ENCODE measurements at regions not wholly inside any gene's neighbourhood (a gene's known extent, or its start where the extent isn't known, plus 50 kb on each side); places are given as distances from the start of the nearest gene placed in this dataset.
A peak's percentile ranks its signal among the peaks of the same experiment; 100 is the strongest.
"Not testable (repeated sequence)": the region's sequence is repeated elsewhere in the genome, so short reads cannot be mapped to it uniquely, and the experiment has no call there.

- no peaks in the 10 kb centered on the region for H3K9me3 ChIP-seq (ENCODE audit: control insufficient read depth, low read length)
- no peak overlapping the region for H3K9ac ChIP-seq (ENCODE audit: low read length)
- H3K4me1 ChIP-seq (ENCODE audit: control insufficient read depth, insufficient read depth, low read length), result no peaks in the 10 kb centered on the region
- H3K36me3 ChIP-seq (ENCODE audit: control insufficient read depth, insufficient read depth, low read length, severe bottlenecking), result no peaks in the 10 kb centered on the region
- no peaks in the 10 kb centered on the region for H3K27me3 ChIP-seq (replicated peaks; ENCODE audit: control insufficient read depth, insufficient read depth, low read length)
- DNase-seq (ENCODE audit: low read depth), result no peak
- no peak overlapping the region for H3K4me3 ChIP-seq (ENCODE audit: low read length)
Observed at GRCh38 chr2:57205241-57205640, 841.4 kb upstream of the VRK2 start.

GRCh38 chr2:57207191-57207590, 839.4 kb upstream of the VRK2 start:
- Histone ChIP-seq H3K36me3 (ENCODE audit: control insufficient read depth, insufficient read depth, low read length, severe bottlenecking) (no peaks in the 10 kb centered on the region), H3K4me1 (ENCODE audit: control insufficient read depth, insufficient read depth, low read length) (no peaks in the 10 kb centered on the region), H3K27me3 (replicated peaks; ENCODE audit: control insufficient read depth, insufficient read depth, low read length) (no peaks in the 10 kb centered on the region), H3K4me3 (ENCODE audit: low read length) (no peak overlapping the region), H3K9me3 (ENCODE audit: control insufficient read depth, low read length) (no peaks in the 10 kb centered on the region), H3K9ac (ENCODE audit: low read length) (no peak overlapping the region)
- peak; percentile 39 for DNase-seq (ENCODE audit: low read depth)

DNA sequence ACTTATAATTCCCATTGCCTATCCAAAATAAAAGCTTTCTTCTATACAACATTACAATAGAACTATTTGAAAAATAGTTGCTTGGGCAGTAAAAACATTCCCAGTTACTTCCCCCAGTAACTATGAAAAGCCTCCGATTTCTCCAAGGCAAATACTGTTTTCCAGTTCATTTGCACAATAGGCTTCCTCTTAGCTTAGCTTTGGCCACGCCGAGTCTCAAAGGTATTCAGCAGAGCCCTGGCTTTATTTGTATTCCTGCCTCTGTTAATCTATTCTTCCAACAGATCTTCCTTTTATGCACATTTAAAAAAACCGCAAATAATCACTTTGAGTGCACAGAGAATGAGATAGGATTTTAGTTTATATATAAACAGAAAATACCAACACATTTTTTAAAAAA, 836.8 kb upstream of the VRK2 start:
- H3K9ac ChIP-seq (ENCODE audit: low read length), result no peak overlapping the region
- no peak for DNase-seq (ENCODE audit: low read depth)
- no peak overlapping the region for H3K4me3 ChIP-seq (ENCODE audit: low read length)
- no peaks in the 10 kb centered on the region for H3K27me3 ChIP-seq (replicated peaks; ENCODE audit: control insufficient read depth, insufficient read depth, low read length)
- H3K36me3 ChIP-seq (ENCODE audit: control insufficient read depth, insufficient read depth, low read length, severe bottlenecking), result no peaks in the 10 kb centered on the region
- H3K9me3 ChIP-seq (ENCODE audit: control insufficient read depth, low read length), result no peaks in the 10 kb centered on the region
- H3K4me1 ChIP-seq (ENCODE audit: control insufficient read depth, insufficient read depth, low read length), result no peaks in the 10 kb centered on the region

GRCh38 chr2:57210855-57211254, 835.8 kb upstream of the VRK2 start:
- Histone ChIP-seq H3K9ac (ENCODE audit: low read length) (no peak overlapping the region), H3K4me1 (ENCODE audit: control insufficient read depth, insufficient read depth, low read length) (no peaks in the 10 kb centered on the region), H3K4me3 (ENCODE audit: low read length) (no peak overlapping the region), H3K27me3 (replicated peaks; ENCODE audit: control insufficient read depth, insufficient read depth, low read length) (no peaks in the 10 kb centered on the region), H3K36me3 (ENCODE audit: control insufficient read depth, insufficient read depth, low read length, severe bottlenecking) (no peaks in the 10 kb centered on the region), H3K9me3 (ENCODE audit: control insufficient read depth, low read length) (no peaks in the 10 kb centered on the region)
- no peak for DNase-seq (ENCODE audit: low read depth)

DNA sequence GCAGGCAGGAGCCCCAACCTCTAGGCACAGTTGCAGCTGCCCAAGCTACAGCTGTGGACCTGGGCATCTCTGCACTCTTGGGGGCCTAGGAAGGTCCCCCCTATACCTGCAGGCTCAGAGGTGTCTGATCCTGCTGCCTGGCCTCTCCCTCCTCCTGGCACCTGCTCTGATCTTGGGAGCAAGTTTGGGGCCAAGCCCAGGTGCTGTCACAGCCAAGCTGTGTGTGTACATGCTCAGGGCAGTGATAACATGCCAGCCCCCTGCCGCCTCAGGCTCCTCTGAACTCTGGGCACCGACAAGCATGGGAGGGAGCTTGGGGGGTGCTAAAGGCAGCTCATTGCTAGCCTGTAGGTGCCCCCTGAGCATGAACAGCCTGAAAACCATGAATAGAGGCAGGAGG, 829.6 kb upstream of the VRK2 start:
- peaks cover 30% of the 10 kb centered on the region for H3K9me3 ChIP-seq (ENCODE audit: control insufficient read depth, low read length)
- H3K27me3 ChIP-seq (replicated peaks; ENCODE audit: control insufficient read depth, insufficient read depth, low read length), result no peaks in the 10 kb centered on the region
- DNase-seq (ENCODE audit: low read depth), result no peak
- H3K9ac ChIP-seq (ENCODE audit: low read length), result no peak overlapping the region
- no peaks in the 10 kb centered on the region for H3K4me1 ChIP-seq (ENCODE audit: control insufficient read depth, insufficient read depth, low read length)
- H3K4me3 ChIP-seq (ENCODE audit: low read length), result no peak overlapping the region
- H3K36me3 ChIP-seq (ENCODE audit: control insufficient read depth, insufficient read depth, low read length, severe bottlenecking), result no peaks in the 10 kb centered on the region

DNA sequence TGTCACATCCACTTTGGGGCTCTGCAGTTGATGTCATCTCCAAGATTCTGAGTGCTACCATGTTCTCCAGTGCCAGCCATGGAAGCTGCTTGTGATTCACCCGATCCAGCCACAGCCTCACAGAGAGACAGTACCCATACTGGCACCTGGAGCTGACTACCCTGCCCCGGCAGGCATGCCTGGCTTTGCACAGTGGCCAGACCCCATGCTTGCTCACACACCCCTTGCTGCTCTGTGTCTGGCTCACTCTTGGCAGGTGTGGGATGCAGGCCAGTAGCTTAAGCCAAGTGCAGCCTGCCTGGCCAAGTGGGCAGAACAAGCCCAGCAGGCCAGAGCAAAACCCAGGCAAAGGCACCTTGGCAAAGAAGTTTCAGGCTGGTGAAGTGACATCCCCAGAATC, 828.4 kb upstream of the VRK2 start:
- no peak overlapping the region for H3K4me3 ChIP-seq (ENCODE audit: low read length)
- H3K27me3 ChIP-seq (replicated peaks; ENCODE audit: control insufficient read depth, insufficient read depth, low read length), result no peaks in the 10 kb centered on the region
- peaks cover 30% of the 10 kb centered on the region for H3K9me3 ChIP-seq (ENCODE audit: control insufficient read depth, low read length)
- no peaks in the 10 kb centered on the region for H3K4me1 ChIP-seq (ENCODE audit: control insufficient read depth, insufficient read depth, low read length)
- H3K9ac ChIP-seq (ENCODE audit: low read length), result no peak overlapping the region
- no peaks in the 10 kb centered on the region for H3K36me3 ChIP-seq (ENCODE audit: control insufficient read depth, insufficient read depth, low read length, severe bottlenecking)
- no peak for DNase-seq (ENCODE audit: low read depth)

DNA sequence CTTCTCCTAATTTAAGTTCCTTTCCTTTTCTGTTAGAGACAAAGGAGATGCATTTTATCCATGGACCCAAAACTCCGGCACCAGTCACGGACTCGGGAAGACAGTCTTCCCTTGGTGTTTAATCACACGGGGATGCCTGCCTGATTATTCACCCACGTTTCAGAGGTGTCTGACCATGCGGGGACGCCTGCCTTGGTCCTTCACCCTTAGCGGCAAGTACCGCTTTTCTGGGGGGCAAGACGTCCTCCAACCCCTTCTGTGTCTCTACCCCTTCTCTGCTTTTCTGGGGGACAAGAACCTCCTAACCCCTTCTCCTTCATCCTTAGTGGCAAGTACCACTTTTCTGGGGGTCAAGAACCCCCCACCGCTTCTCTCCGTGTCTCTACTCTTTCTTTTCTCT, 816.9 kb upstream of the VRK2 start:
- not testable (repeated sequence) for H3K9me3 ChIP-seq (ENCODE audit: control insufficient read depth, low read length); H3K36me3 ChIP-seq (ENCODE audit: control insufficient read depth, insufficient read depth, low read length, severe bottlenecking); H3K27me3 ChIP-seq (replicated peaks; ENCODE audit: control insufficient read depth, insufficient read depth, low read length); H3K4me1 ChIP-seq (ENCODE audit: control insufficient read depth, insufficient read depth, low read length); H3K9ac ChIP-seq (ENCODE audit: low read length); H3K4me3 ChIP-seq (ENCODE audit: low read length); DNase-seq (ENCODE audit: low read depth)

- not testable (repeated sequence) for H3K9ac ChIP-seq (ENCODE audit: low read length); H3K27me3 ChIP-seq (replicated peaks; ENCODE audit: control insufficient read depth, insufficient read depth, low read length); H3K9me3 ChIP-seq (ENCODE audit: control insufficient read depth, low read length); DNase-seq (ENCODE audit: low read depth); H3K36me3 ChIP-seq (ENCODE audit: control insufficient read depth, insufficient read depth, low read length, severe bottlenecking); H3K4me1 ChIP-seq (ENCODE audit: control insufficient read depth, insufficient read depth, low read length); H3K4me3 ChIP-seq (ENCODE audit: low read length)
Observed at GRCh38 chr2:57232341-57232740, 814.3 kb upstream of the VRK2 start.

GRCh38 chr2:57251495-57251894, 795.1 kb upstream of the VRK2 start:
- H3K4me3 ChIP-seq (ENCODE audit: low read length); H3K9me3 ChIP-seq (ENCODE audit: control insufficient read depth, low read length); H3K9ac ChIP-seq (ENCODE audit: low read length); H3K27me3 ChIP-seq (replicated peaks; ENCODE audit: control insufficient read depth, insufficient read depth, low read length); H3K4me1 ChIP-seq (ENCODE audit: control insufficient read depth, insufficient read depth, low read length); DNase-seq (ENCODE audit: low read depth); H3K36me3 ChIP-seq (ENCODE audit: control insufficient read depth, insufficient read depth, low read length, severe bottlenecking): not testable (repeated sequence)

DNA sequence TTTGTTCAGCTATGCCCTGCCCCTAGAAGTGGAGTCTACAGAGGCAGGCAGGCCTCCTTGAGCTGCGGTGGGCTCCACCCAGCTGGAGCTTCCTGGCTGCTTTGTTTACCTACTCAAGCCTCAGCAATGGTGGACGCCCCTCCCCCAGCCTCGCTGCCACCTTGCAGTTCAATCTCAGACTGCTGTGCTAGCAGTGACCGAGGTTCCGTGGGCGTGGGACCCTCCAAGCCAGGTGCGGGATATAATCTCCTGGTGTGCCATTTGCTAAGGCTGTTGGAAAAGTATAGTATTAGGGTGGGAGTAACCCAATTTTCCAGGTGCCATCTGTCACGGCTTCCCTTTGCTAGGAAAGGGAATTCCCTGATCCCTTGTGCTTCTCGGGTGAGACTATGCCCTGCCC, 770.2 kb upstream of the VRK2 start:
- H3K36me3 ChIP-seq (ENCODE audit: control insufficient read depth, insufficient read depth, low read length, severe bottlenecking); H3K27me3 ChIP-seq (replicated peaks; ENCODE audit: control insufficient read depth, insufficient read depth, low read length); H3K4me1 ChIP-seq (ENCODE audit: control insufficient read depth, insufficient read depth, low read length); H3K9ac ChIP-seq (ENCODE audit: low read length); H3K4me3 ChIP-seq (ENCODE audit: low read length); DNase-seq (ENCODE audit: low read depth); H3K9me3 ChIP-seq (ENCODE audit: control insufficient read depth, low read length): not testable (repeated sequence)

DNA sequence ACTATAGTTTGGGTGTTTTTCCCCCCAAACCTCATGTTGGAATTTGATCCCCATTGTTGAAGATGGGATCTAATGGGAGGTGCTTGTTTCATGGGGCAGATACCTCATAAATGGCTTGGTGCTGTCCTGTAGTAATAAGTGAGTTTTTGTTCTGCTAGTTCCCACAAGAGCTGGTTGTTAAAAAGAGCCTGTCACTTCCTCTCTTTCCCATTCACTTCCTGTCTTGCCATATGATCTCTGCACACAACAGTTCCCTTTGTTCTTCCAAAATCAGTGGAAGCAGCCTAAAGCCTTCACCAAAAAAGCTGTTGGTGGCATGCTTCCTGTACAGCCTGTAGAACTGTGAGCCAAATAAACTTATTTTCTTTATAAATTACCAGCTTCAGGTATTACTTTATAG, 768.2 kb upstream of the VRK2 start:
- H3K36me3 ChIP-seq (ENCODE audit: control insufficient read depth, insufficient read depth, low read length, severe bottlenecking), result no peaks in the 10 kb centered on the region
- no peak overlapping the region for H3K9ac ChIP-seq (ENCODE audit: low read length)
- no peaks in the 10 kb centered on the region for H3K27me3 ChIP-seq (replicated peaks; ENCODE audit: control insufficient read depth, insufficient read depth, low read length)
- no peak overlapping the region for H3K4me3 ChIP-seq (ENCODE audit: low read length)
- no peak for DNase-seq (ENCODE audit: low read depth)
- no peaks in the 10 kb centered on the region for H3K4me1 ChIP-seq (ENCODE audit: control insufficient read depth, insufficient read depth, low read length)
- H3K9me3 ChIP-seq (ENCODE audit: control insufficient read depth, low read length), result peaks cover 4% of the 10 kb centered on the region

- no peak overlapping the region for H3K4me3 ChIP-seq (ENCODE audit: low read length)
- DNase-seq (ENCODE audit: low read depth), result no peak
- H3K27me3 ChIP-seq (replicated peaks; ENCODE audit: control insufficient read depth, insufficient read depth, low read length), result no peaks in the 10 kb centered on the region
- H3K9ac ChIP-seq (ENCODE audit: low read length), result no peak overlapping the region
- H3K36me3 ChIP-seq (ENCODE audit: control insufficient read depth, insufficient read depth, low read length, severe bottlenecking), result no peaks in the 10 kb centered on the region
- no peaks in the 10 kb centered on the region for H3K9me3 ChIP-seq (ENCODE audit: control insufficient read depth, low read length)
- H3K4me1 ChIP-seq (ENCODE audit: control insufficient read depth, insufficient read depth, low read length), result no peaks in the 10 kb centered on the region
Observed at GRCh38 chr2:57291209-57291608, 755.4 kb upstream of the VRK2 start.
